ENCODE measurements at regions not wholly inside any gene's neighbourhood (a gene's known extent, or its start where the extent isn't known, plus 50 kb on each side); places are given as distances from the start of the nearest gene placed in this dataset.
A peak's percentile ranks its signal among the peaks of the same experiment; 100 is the strongest.
"Not testable (repeated sequence)": the region's sequence is repeated elsewhere in the genome, so short reads cannot be mapped to it uniquely, and the experiment has no call there.

DNA sequence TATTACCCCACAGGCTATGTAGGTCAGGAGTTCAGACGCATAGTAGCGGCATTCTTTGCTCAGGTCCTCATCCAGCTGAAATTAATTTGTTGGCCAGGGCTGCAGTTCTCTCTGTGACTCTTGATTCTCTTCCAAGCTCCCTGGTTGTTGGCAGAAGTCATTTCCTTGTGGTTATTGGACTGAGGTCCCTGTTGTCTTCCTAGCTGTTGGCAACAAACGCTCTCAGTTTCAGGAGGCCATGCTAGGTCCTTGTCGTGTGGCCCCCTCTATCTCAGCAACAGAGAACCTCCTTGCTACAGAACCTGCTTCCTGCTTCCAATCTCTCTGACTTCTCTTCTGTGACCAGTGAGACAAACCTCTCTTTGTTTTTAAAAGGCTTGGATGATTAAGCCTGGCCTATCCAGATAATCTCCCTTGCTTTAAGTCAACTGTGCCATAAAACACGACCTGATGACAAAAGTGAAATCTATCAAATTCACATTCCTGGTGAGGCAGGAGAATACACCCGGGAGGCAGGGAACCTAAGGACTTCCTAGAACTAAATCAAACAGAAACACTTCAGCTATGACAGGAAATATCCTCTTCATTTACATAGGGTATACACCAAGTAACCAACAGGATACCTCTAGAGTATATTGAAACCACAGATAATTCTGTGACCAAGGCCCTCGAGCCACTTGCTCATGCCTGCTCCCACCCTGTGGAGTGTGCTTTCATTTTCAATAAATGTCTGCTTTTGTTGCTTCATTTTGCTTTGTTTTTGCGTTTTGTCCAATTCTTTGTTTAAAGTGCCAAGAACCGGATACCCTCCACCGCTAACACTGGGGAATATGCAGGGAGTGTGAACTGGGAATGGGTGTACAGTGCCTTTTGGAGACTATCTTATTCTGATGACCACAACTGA lies 196.0 kb downstream of the BTBD3 start:
- TF ChIP-seq FOXP4 (CRISPR knock-in tag; IDR thresholded peaks at IDR 0.05) (no peak), ZNF138 (CRISPR knock-in tag; conservative IDR thresholded peaks at IDR 0.05) (no peak), ESRRA (CRISPR knock-in tag; IDR thresholded peaks at IDR 0.05; ENCODE audit: borderline replicate concordance) (no peak), OVOL2 (CRISPR knock-in tag; IDR thresholded peaks at IDR 0.05; ENCODE audit: borderline replicate concordance) (no peak), NFYB (CRISPR knock-in tag; conservative IDR thresholded peaks at IDR 0.05; ENCODE audit: low read depth) (no peak), SMAD3 (CRISPR knock-in tag; IDR thresholded peaks at IDR 0.05; ENCODE audit: borderline replicate concordance) (no peak), MXD4 (CRISPR knock-in tag; IDR thresholded peaks at IDR 0.05; ENCODE audit: borderline replicate concordance) (no peak), ZNF219 (CRISPR knock-in tag; IDR thresholded peaks at IDR 0.05; ENCODE audit: borderline replicate concordance) (no peak), ZNF425 (CRISPR knock-in tag; conservative IDR thresholded peaks at IDR 0.05) (no peak)
- TF ChIP-seq, protein P1, sequence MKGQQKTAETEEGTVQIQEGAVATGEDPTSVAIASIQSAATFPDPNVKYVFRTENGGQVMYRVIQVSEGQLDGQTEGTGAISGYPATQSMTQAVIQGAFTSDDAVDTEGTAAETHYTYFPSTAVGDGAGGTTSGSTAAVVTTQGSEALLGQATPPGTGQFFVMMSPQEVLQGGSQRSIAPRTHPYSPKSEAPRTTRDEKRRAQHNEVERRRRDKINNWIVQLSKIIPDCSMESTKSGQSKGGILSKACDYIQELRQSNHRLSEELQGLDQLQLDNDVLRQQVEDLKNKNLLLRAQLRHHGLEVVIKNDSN (CRISPR knock-in tag; IDR thresholded peaks at IDR 0.05) = no peak
- TF ChIP-seq, protein P2, sequence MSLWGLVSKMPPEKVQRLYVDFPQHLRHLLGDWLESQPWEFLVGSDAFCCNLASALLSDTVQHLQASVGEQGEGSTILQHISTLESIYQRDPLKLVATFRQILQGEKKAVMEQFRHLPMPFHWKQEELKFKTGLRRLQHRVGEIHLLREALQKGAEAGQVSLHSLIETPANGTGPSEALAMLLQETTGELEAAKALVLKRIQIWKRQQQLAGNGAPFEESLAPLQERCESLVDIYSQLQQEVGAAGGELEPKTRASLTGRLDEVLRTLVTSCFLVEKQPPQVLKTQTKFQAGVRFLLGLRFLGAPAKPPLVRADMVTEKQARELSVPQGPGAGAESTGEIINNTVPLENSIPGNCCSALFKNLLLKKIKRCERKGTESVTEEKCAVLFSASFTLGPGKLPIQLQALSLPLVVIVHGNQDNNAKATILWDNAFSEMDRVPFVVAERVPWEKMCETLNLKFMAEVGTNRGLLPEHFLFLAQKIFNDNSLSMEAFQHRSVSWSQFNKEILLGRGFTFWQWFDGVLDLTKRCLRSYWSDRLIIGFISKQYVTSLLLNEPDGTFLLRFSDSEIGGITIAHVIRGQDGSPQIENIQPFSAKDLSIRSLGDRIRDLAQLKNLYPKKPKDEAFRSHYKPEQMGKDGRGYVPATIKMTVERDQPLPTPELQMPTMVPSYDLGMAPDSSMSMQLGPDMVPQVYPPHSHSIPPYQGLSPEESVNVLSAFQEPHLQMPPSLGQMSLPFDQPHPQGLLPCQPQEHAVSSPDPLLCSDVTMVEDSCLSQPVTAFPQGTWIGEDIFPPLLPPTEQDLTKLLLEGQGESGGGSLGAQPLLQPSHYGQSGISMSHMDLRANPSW (CRISPR knock-in tag; conservative IDR thresholded peaks at IDR 0.05; ENCODE audit: low read depth) = no peak
- Mint-ChIP-seq H3K4me1 (no peaks in the 10 kb centered on the region), H3K4me3 (no peak overlapping the region), H3K9me3 (no peaks in the 10 kb centered on the region), H3K27me3 (ENCODE audit: low read depth) (no peaks in the 10 kb centered on the region; the same call in 1 of the 2 replicates), H3K27ac (no peak overlapping the region), H3K36me3 (no peaks in the 10 kb centered on the region)
- CTCF ChIA-PET = no interaction called here
- DNase-seq (ENCODE audit: low spot score) = no peak
- ATAC-seq = no peak
- POLR2A ChIA-PET = no interaction called here

GRCh38 chr20:12129114-12129513 lies 211.4 kb downstream of the BTBD3 start:
- Mint-ChIP-seq H3K27ac (peak overlapping the region; percentile 62; the same call in 1 of the 2 replicates), H3K4me1 (peaks cover 13% of the 10 kb centered on the region), H3K4me3 (peak overlapping the region; percentile 71)
- CTCF ChIA-PET; H3K9me3 Mint-ChIP-seq; H3K36me3 Mint-ChIP-seq; ATAC-seq; H3K27me3 Mint-ChIP-seq (ENCODE audit: low read depth): not testable (repeated sequence)
- peak; percentile 75 for DNase-seq (ENCODE audit: low spot score)
- TF ChIP-seq FOXK1 (CRISPR knock-in tag; IDR thresholded peaks at IDR 0.05) (peak; percentile 63; the same call in 1 of the 2 replicates), FOXP4 (CRISPR knock-in tag; IDR thresholded peaks at IDR 0.05) (peak; percentile 38; the same call in 1 of the 2 replicates)
- POLR2A ChIA-PET = interaction anchor here (0.6 kb wide), 1 partner anchor 359 kb away, joined by 6 read pairs; no protein-coding TSS in a partner anchor

- H3K27me3 Mint-ChIP-seq (ENCODE audit: low read depth); POLR2A ChIA-PET; H3K9me3 Mint-ChIP-seq; CTCF ChIA-PET; H3K36me3 Mint-ChIP-seq; DNase-seq (ENCODE audit: low spot score): not testable (repeated sequence)
- peak overlapping the region; percentile 62; the same call in 1 of the 2 replicates for H3K27ac Mint-ChIP-seq
- H3K4me3 Mint-ChIP-seq = peak overlapping the region; percentile 71
- peaks cover 13% of the 10 kb centered on the region for H3K4me1 Mint-ChIP-seq
- peak; percentile 65; the same call in 1 of the 2 replicates for ATAC-seq
These were observed 211.8 kb downstream of the BTBD3 start for GRCh38 chr20:12129532-12129931.

All from WTC11 (cell line).